HCT116 (cell line): ENCODE measurements at regions not wholly inside any gene's neighbourhood (a gene's known extent, or its start where the extent isn't known, plus 50 kb on each side); places are given as distances from the start of the nearest gene placed in this dataset.

ENCODE experiments used
- ATAC-seq: fragments of 200-7000 bp; cut with Tn5 transposase; 2 replicates; pipeline ENCODE4 v1.9.1; 2020; ENCODE audit warnings: mild to moderate bottlenecking, moderate library complexity
- BruUV-seq: library from RNA; stranded (reverse); fragments of 400-500 nt; replicated peaks from 2 replicates; lab custom pipeline; 2021; lab: Mats Ljungman, UMichigan
- CTCF ChIA-PET: fragments of 300-600 bp; sonication (Branson Sonifier 250); formaldehyde crosslinking; loops from one replicate; lab custom pipeline; 2021; ENCODE audit warnings: antibody characterized with exemption; lab: Charles Lee
- POLR2A ChIA-PET: fragments of 300-600, 350-600 bp; sonication (Branson Sonifier 250); formaldehyde crosslinking; loops from one replicate; lab custom pipeline; 2021; ENCODE audit warnings: antibody characterized with exemption; lab: Charles Lee
- RAD21 ChIA-PET, 2 experiments: fragments of 300-600 bp; sonication (Branson Sonifier 250); formaldehyde crosslinking; loops; one replicate each; lab custom pipeline; 2023; ENCODE audit warnings: low total read pairs in 2 of 2; ENCODE audit not compliant: uncharacterized antibody in 2 of 2, unreplicated experiment in 2 of 2, low non-redundant PET in 1 of 2; lab: Charles Lee
- DNase-seq: peaks from one replicate; pipeline ENCODE4 v3.0.0-alpha.2; 2010; ENCODE audit warnings: low read depth, low spot score
- H2AFZ ChIP-seq: fragments of 200-600 bp; shearing (Covaris generic), sonication (generic); 2 replicates; pipeline ENCODE4 v1.6.1; 2017; ENCODE audit warnings: low read depth, mixed run types, mixed read lengths, antibody characterized with exemption, low read length; ENCODE audit not compliant: poor library complexity, severe bottlenecking
- H3K27ac ChIP-seq: 2 replicates; pipeline ENCODE4 v1.5.1; 2012; ENCODE audit warnings: low read depth, low read length
- H3K27me3 ChIP-seq: fragments of 200-600 bp; sonication (generic); 2 replicates; pipeline ENCODE4 v1.6.1; 2016; ENCODE audit warnings: mixed run types, low read length, mixed read lengths; ENCODE audit not compliant: insufficient read depth
- H3K36me3 ChIP-seq, 2 experiments: fragments of 200-500 bp in 1 of 2; fragments of 200-600 bp in 1 of 2; sonication (Bioruptor generic) in 1 of 2; sonication (generic) in 1 of 2; 2 replicates each; pipeline versions ENCODE4 v1.5.1 to v1.6.1; 2014 to 2016; ENCODE audit warnings: low read length in 2 of 2, inconsistent platforms in 1 of 2, mixed read lengths in 1 of 2, mixed run types in 1 of 2; ENCODE audit not compliant: insufficient read depth in 2 of 2, control insufficient read depth in 1 of 2
- H3K4me1 ChIP-seq, 2 experiments: fragments of 200-600 bp in 1 of 2; sonication (generic) in 1 of 2; 2 replicates each; pipeline versions ENCODE4 v1.5.1 to v1.6.1; 2012 to 2017; ENCODE audit warnings: low read length in 2 of 2, inconsistent platforms in 1 of 2, mild to moderate bottlenecking in 1 of 2, mixed read lengths in 1 of 2, mixed run types in 1 of 2, moderate library complexity in 1 of 2; ENCODE audit not compliant: insufficient read depth in 2 of 2, control insufficient read depth in 1 of 2
- H3K4me2 ChIP-seq: fragments of 200-600 bp; sonication (generic); 2 replicates; pipeline ENCODE4 v1.6.1; 2017; ENCODE audit warnings: mixed run types, low read length, mixed read lengths
- H3K4me3 ChIP-seq, 2 experiments: fragments of 200-600 bp in 1 of 2; sonication (generic) in 1 of 2; replicated peaks in 1 of 2; 2 replicates each; pipeline ENCODE4 v1.5.1; 2011 to 2016; ENCODE audit warnings: low read length in 2 of 2, control low read depth in 1 of 2, low read depth in 1 of 2, mild to moderate bottlenecking in 1 of 2, mixed read lengths in 1 of 2, mixed run types in 1 of 2
- H3K79me2 ChIP-seq: fragments of 200-600 bp; sonication (generic); 2 replicates; pipeline ENCODE4 v1.6.1; 2017; ENCODE audit warnings: mild to moderate bottlenecking, mixed run types, low read length, moderate library complexity, mixed read lengths; ENCODE audit not compliant: insufficient read depth
- H3K9ac ChIP-seq: fragments of 200-600 bp; sonication (generic); 2 replicates; pipeline ENCODE4 v1.6.1; 2016; ENCODE audit warnings: low read length, mixed read lengths
- H3K9me2 ChIP-seq: fragments of 200-600 bp; sonication (generic), shearing (Covaris generic); 2 replicates; pipeline ENCODE4 v1.6.1; 2017; ENCODE audit warnings: mixed run types, mild to moderate bottlenecking, moderate library complexity; ENCODE audit not compliant: insufficient read depth
- H3K9me3 ChIP-seq, 2 experiments: fragments of 200-500 bp in 1 of 2; fragments of 200-600 bp in 1 of 2; sonication (Bioruptor generic) in 1 of 2; sonication (generic) in 1 of 2; 2 replicates each; pipeline ENCODE4 v1.6.1; 2014 to 2017; ENCODE audit warnings: low read length in 2 of 2, mixed read lengths in 2 of 2, inconsistent platforms in 1 of 2, low read depth in 1 of 2, mild to moderate bottlenecking in 1 of 2, mixed run types in 1 of 2, moderate library complexity in 1 of 2; ENCODE audit not compliant: control insufficient read depth in 1 of 2, insufficient read depth in 1 of 2
- H4K20me1 ChIP-seq: fragments of 200-600 bp; sonication (generic), shearing (Covaris generic); 2 replicates; pipeline ENCODE4 v1.6.1; 2017; ENCODE audit warnings: mixed run types, mild to moderate bottlenecking, moderate library complexity; ENCODE audit not compliant: insufficient read depth
- CBX3 ChIP-seq: IDR thresholded peaks from 2 replicates; pipeline ENCODE4 v1.6.1; 2012; ENCODE audit warnings: low read depth
- CEBPB ChIP-seq: IDR thresholded peaks from 2 replicates; pipeline ENCODE4 v1.6.1; 2012; ENCODE audit warnings: low read depth
- ELF1 ChIP-seq: IDR thresholded peaks from 2 replicates; pipeline ENCODE4 v1.6.1; 2012; ENCODE audit warnings: low read depth, borderline replicate concordance
- FOSL1 ChIP-seq: IDR thresholded peaks from 2 replicates; pipeline ENCODE4 v1.6.1; 2012; ENCODE audit warnings: low read depth
- POLR2A ChIP-seq: IDR thresholded peaks from 2 replicates; pipeline ENCODE4 v1.7.0; 2011; ENCODE audit warnings: borderline replicate concordance; ENCODE audit not compliant: insufficient read depth, insufficient read length; ENCODE audit errors: extremely low read depth
- POLR2AphosphoS5 ChIP-seq: IDR thresholded peaks from 2 replicates; pipeline ENCODE4 v1.6.1; 2011; ENCODE audit warnings: mild to moderate bottlenecking, low read depth, low read length, moderate library complexity
- RAD21 ChIP-seq: IDR thresholded peaks from 2 replicates; pipeline ENCODE4 v1.6.1; 2012; ENCODE audit warnings: low read depth, mild to moderate bottlenecking
- SIN3A ChIP-seq: IDR thresholded peaks from 2 replicates; pipeline ENCODE4 v1.6.1; 2012; ENCODE audit warnings: low read depth
- SP1 ChIP-seq: IDR thresholded peaks from 2 replicates; pipeline ENCODE4 v1.6.1; 2012; ENCODE audit warnings: low read depth
- TCF7L2 ChIP-seq: IDR thresholded peaks from 2 replicates; pipeline ENCODE4 v1.7.0; 2011; ENCODE audit warnings: borderline replicate concordance, inconsistent platforms; ENCODE audit not compliant: insufficient read depth, insufficient read length; ENCODE audit errors: extremely low read depth
- intact Hi-C: fragments of 100-400 bp; cut with micrococcal nuclease; formaldehyde crosslinking; loops from 2 replicates; pipeline ENCODE4 v1.10.0; 2022
- TF ChIP-seq, protein P1 (sequence below): IDR thresholded peaks from 2 replicates; pipeline ENCODE4 v1.6.1; 2012
- TF ChIP-seq, protein P2 (sequence below): IDR thresholded peaks from 2 replicates; pipeline ENCODE4 v1.6.1; 2012
- TF ChIP-seq, protein P3 (sequence below): IDR thresholded peaks from 2 replicates; pipeline ENCODE4 v1.6.1; 2012; ENCODE audit warnings: low read depth
- TF ChIP-seq, protein P4 (sequence below): IDR thresholded peaks from 2 replicates; pipeline ENCODE4 v1.6.1; 2011; ENCODE audit warnings: mild to moderate bottlenecking, low read length, moderate library complexity; ENCODE audit not compliant: insufficient replicate concordance; ENCODE audit errors: extremely low read depth

DNA sequence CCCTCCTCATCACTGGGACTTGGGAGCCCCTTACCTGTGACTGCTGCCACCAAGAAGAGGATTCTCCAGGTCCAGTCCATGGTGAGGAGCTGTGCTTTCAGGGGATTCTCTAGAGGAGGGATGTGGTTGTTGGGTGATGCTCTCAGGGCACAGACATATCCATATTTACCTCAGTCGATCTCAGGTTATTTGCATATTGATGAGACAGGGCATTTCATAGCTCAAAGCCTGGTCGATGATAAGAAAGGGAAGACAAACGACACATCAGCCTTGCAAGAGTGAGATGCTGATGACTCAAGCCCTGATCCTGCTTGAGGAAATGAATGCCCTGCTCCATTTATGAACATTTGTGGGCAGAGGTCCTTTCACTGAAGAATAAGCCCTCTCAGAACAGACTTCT, 981.0 kb downstream of the TMEM121 start:
- DNase-seq = no peak
- TF ChIP-seq POLR2A (no peak), SP1 (no peak), CBX3 (no peak), FOSL1 (no peak), POLR2AphosphoS5 (no peak), SIN3A (no peak), RAD21 (no peak), TCF7L2 (no peak), ELF1 (no peak), CEBPB (no peak)
- TF ChIP-seq, protein P1, sequence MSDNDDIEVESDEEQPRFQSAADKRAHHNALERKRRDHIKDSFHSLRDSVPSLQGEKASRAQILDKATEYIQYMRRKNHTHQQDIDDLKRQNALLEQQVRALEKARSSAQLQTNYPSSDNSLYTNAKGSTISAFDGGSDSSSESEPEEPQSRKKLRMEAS = no peak
- TF ChIP-seq, protein P2, sequence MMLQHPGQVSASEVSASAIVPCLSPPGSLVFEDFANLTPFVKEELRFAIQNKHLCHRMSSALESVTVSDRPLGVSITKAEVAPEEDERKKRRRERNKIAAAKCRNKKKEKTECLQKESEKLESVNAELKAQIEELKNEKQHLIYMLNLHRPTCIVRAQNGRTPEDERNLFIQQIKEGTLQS = no peak
- TF ChIP-seq, protein P3, sequence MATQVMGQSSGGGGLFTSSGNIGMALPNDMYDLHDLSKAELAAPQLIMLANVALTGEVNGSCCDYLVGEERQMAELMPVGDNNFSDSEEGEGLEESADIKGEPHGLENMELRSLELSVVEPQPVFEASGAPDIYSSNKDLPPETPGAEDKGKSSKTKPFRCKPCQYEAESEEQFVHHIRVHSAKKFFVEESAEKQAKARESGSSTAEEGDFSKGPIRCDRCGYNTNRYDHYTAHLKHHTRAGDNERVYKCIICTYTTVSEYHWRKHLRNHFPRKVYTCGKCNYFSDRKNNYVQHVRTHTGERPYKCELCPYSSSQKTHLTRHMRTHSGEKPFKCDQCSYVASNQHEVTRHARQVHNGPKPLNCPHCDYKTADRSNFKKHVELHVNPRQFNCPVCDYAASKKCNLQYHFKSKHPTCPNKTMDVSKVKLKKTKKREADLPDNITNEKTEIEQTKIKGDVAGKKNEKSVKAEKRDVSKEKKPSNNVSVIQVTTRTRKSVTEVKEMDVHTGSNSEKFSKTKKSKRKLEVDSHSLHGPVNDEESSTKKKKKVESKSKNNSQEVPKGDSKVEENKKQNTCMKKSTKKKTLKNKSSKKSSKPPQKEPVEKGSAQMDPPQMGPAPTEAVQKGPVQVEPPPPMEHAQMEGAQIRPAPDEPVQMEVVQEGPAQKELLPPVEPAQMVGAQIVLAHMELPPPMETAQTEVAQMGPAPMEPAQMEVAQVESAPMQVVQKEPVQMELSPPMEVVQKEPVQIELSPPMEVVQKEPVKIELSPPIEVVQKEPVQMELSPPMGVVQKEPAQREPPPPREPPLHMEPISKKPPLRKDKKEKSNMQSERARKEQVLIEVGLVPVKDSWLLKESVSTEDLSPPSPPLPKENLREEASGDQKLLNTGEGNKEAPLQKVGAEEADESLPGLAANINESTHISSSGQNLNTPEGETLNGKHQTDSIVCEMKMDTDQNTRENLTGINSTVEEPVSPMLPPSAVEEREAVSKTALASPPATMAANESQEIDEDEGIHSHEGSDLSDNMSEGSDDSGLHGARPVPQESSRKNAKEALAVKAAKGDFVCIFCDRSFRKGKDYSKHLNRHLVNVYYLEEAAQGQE = no peak
- TF ChIP-seq, protein P4, sequence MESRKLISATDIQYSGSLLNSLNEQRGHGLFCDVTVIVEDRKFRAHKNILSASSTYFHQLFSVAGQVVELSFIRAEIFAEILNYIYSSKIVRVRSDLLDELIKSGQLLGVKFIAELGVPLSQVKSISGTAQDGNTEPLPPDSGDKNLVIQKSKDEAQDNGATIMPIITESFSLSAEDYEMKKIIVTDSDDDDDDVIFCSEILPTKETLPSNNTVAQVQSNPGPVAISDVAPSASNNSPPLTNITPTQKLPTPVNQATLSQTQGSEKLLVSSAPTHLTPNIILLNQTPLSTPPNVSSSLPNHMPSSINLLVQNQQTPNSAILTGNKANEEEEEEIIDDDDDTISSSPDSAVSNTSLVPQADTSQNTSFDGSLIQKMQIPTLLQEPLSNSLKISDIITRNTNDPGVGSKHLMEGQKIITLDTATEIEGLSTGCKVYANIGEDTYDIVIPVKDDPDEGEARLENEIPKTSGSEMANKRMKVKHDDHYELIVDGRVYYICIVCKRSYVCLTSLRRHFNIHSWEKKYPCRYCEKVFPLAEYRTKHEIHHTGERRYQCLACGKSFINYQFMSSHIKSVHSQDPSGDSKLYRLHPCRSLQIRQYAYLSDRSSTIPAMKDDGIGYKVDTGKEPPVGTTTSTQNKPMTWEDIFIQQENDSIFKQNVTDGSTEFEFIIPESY = no peak
- H3K9me3 ChIP-seq = peaks cover 3 to 34% of the 10 kb centered on the region in 2 experiments; a peak in 2 of 4 replicates
- H3K4me2 ChIP-seq = no peak overlapping the region
- no peak overlapping the region for H3K27ac ChIP-seq
- no peak overlapping the region for H2AFZ ChIP-seq
- no peaks in the 10 kb centered on the region for H3K9me2 ChIP-seq
- H3K36me3 ChIP-seq = no peaks in the 10 kb centered on the region
- H3K9ac ChIP-seq = no peak overlapping the region
- ChIA-PET POLR2A (no interaction called here), RAD21 (no interaction called here), CTCF (no interaction called here)
- ATAC-seq = no peak
- no peaks in the 10 kb centered on the region for H3K27me3 ChIP-seq
- BruUV-seq = no TSS peak
- no peaks in the 10 kb centered on the region for H4K20me1 ChIP-seq
- H3K79me2 ChIP-seq = no peaks in the 10 kb centered on the region
- H3K4me1 ChIP-seq = no peaks in the 10 kb centered on the region
- intact Hi-C loops = no loop called here
- H3K4me3 ChIP-seq = no peak overlapping the region
